ENCODE measurements at regions not wholly inside any gene's neighbourhood (a gene's known extent, or its start where the extent isn't known, plus 50 kb on each side); places are given as distances from the start of the nearest gene placed in this dataset.

DNA sequence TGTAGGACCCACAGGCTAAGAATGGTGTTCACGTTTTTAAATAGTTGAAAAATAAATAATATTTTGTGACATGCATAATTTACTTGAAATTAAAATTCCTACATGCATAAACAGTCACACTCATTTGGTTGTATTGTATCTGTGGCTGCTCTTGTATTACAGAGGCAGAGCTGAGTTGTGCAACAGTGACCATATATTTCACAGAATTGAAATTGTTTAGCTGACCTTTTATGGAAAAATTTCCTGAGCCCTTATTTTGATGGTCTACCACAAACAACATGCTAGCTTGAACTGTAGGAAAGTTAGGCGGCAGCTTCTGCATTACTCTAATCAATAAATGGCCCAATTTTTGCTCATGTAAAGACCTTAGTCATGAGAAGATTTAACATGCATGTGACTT lies 633.4 kb upstream of the AADAT start:
- Mint-ChIP-seq H3K27ac (ENCODE audit: unreplicated experiment) (no peak overlapping the region), H3K27me3 (ENCODE audit: unreplicated experiment) (no peaks in the 10 kb centered on the region), H3K4me1 (ENCODE audit: unreplicated experiment) (no peaks in the 10 kb centered on the region), H3K4me3 (ENCODE audit: unreplicated experiment) (no peak overlapping the region), H3K9me3 (ENCODE audit: unreplicated experiment) (no peaks in the 10 kb centered on the region), H3K36me3 (ENCODE audit: unreplicated experiment) (no peaks in the 10 kb centered on the region)
- DNase-seq (ENCODE audit: extremely low spot score, unreplicated experiment) = no peak
- TF ChIP-seq, protein P1, sequence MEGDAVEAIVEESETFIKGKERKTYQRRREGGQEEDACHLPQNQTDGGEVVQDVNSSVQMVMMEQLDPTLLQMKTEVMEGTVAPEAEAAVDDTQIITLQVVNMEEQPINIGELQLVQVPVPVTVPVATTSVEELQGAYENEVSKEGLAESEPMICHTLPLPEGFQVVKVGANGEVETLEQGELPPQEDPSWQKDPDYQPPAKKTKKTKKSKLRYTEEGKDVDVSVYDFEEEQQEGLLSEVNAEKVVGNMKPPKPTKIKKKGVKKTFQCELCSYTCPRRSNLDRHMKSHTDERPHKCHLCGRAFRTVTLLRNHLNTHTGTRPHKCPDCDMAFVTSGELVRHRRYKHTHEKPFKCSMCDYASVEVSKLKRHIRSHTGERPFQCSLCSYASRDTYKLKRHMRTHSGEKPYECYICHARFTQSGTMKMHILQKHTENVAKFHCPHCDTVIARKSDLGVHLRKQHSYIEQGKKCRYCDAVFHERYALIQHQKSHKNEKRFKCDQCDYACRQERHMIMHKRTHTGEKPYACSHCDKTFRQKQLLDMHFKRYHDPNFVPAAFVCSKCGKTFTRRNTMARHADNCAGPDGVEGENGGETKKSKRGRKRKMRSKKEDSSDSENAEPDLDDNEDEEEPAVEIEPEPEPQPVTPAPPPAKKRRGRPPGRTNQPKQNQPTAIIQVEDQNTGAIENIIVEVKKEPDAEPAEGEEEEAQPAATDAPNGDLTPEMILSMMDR (IDR thresholded peaks at IDR 0.05) = no peak

- no peak overlapping the region for H3K4me3 Mint-ChIP-seq (ENCODE audit: unreplicated experiment)
- no peak overlapping the region for H3K27ac Mint-ChIP-seq (ENCODE audit: unreplicated experiment)
- DNase-seq (ENCODE audit: extremely low spot score, unreplicated experiment) = no peak
- TF ChIP-seq, protein P1 (IDR thresholded peaks at IDR 0.05) = no peak
- H3K9me3 Mint-ChIP-seq (ENCODE audit: unreplicated experiment) = no peaks in the 10 kb centered on the region
- no peaks in the 10 kb centered on the region for H3K4me1 Mint-ChIP-seq (ENCODE audit: unreplicated experiment)
- no peaks in the 10 kb centered on the region for H3K36me3 Mint-ChIP-seq (ENCODE audit: unreplicated experiment)
- H3K27me3 Mint-ChIP-seq (ENCODE audit: unreplicated experiment) = no peaks in the 10 kb centered on the region
Observed at GRCh38 chr4:170721812-170722373, 632.1 kb upstream of the AADAT start.

DNA sequence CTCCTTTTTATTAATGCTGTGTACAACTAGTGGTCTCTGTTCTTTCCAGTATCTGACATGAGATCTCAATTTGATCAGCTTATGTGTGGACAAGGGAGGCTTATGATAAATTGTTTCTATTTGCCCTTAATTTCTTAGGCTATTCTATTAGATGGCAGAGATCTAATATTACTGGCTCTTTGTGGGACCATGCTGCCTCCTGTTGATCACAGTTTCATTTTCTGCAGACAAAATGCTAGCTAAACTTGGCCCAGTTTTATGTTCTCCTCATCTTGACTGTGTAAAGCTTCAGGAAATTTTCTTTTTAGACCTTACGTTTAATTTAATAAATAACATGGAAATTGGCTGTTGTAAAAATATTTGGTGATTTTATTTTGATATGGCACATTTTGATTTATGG lies 627.1 kb upstream of the AADAT start:
- TF ChIP-seq, protein P1 (IDR thresholded peaks at IDR 0.05) = no peak
- no peaks in the 10 kb centered on the region for H3K27me3 Mint-ChIP-seq (ENCODE audit: unreplicated experiment)

DNA sequence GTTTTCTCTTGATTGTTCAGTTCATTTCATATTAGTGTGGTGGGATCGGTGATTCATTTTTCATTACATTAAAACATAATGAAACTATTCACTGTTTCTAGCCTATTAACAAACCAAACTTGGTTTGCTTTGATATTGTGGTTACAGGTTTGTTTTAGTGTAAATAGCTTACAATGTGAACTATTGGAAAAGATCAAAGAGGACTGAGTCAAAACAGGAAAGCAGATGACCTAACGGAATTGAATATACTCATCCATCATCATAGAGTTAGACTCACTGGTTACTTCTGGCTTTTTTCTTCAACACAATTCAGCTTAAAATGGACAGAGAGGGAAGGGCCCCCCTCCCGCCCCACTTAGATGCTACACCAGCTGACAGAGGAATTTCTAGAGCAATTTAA lies 616.2 kb upstream of the AADAT start:
- Mint-ChIP-seq H3K36me3 (ENCODE audit: unreplicated experiment) (no peaks in the 10 kb centered on the region), H3K4me1 (ENCODE audit: unreplicated experiment) (no peaks in the 10 kb centered on the region), H3K4me3 (ENCODE audit: unreplicated experiment) (no peak overlapping the region), H3K9me3 (ENCODE audit: unreplicated experiment) (no peaks in the 10 kb centered on the region), H3K27me3 (ENCODE audit: unreplicated experiment) (no peaks in the 10 kb centered on the region), H3K27ac (ENCODE audit: unreplicated experiment) (no peak overlapping the region)
- no peak for DNase-seq (ENCODE audit: extremely low spot score, unreplicated experiment)
- TF ChIP-seq, protein P1 (IDR thresholded peaks at IDR 0.05) = no peak

More for the DNA sequence above, 627.1 kb upstream of the AADAT start:
- H3K27ac Mint-ChIP-seq (ENCODE audit: unreplicated experiment) = no peak overlapping the region
- H3K4me3 Mint-ChIP-seq (ENCODE audit: unreplicated experiment) = no peak overlapping the region
- no peaks in the 10 kb centered on the region for H3K4me1 Mint-ChIP-seq (ENCODE audit: unreplicated experiment)
- no peak for DNase-seq (ENCODE audit: extremely low spot score, unreplicated experiment)
- H3K9me3 Mint-ChIP-seq (ENCODE audit: unreplicated experiment) = peaks cover 3% of the 10 kb centered on the region
- no peaks in the 10 kb centered on the region for H3K36me3 Mint-ChIP-seq (ENCODE audit: unreplicated experiment)

GRCh38 chr4:170700064-170700463 lies 610.3 kb upstream of the AADAT start:
- TF ChIP-seq, protein P1 (IDR thresholded peaks at IDR 0.05) = no peak
- no peak for DNase-seq (ENCODE audit: extremely low spot score, unreplicated experiment)
- no peak overlapping the region for H3K27ac Mint-ChIP-seq (ENCODE audit: unreplicated experiment)
- H3K36me3 Mint-ChIP-seq (ENCODE audit: unreplicated experiment) = no peaks in the 10 kb centered on the region
- no peaks in the 10 kb centered on the region for H3K4me1 Mint-ChIP-seq (ENCODE audit: unreplicated experiment)
- peaks cover 10% of the 10 kb centered on the region for H3K27me3 Mint-ChIP-seq (ENCODE audit: unreplicated experiment)
- no peaks in the 10 kb centered on the region for H3K9me3 Mint-ChIP-seq (ENCODE audit: unreplicated experiment)
- no peak overlapping the region for H3K4me3 Mint-ChIP-seq (ENCODE audit: unreplicated experiment)
